HEK293 (cell line): ENCODE measurements at regions not wholly inside any gene's neighbourhood (a gene's known extent, or its start where the extent isn't known, plus 50 kb on each side); places are given as distances from the start of the nearest gene placed in this dataset.

ENCODE experiments used
- CTCF ChIA-PET: fragments of 350-600 bp; formaldehyde crosslinking; extraction: SDS; loops from one replicate; lab custom pipeline; 2021; ENCODE audit warnings: antibody characterized with exemption; lab: Yijun Ruan, JAX
- POLR2A ChIA-PET: fragments of 300-600 bp; formaldehyde crosslinking; extraction: SDS; loops from one replicate; lab custom pipeline; 2020; ENCODE audit warnings: antibody characterized with exemption, inconsistent platforms; lab: Yijun Ruan, JAX
- H3K27ac ChIP-seq: fragments of 200-500 bp; sonication (Bioruptor generic); 2 replicates; pipeline ENCODE4 v1.5.1; 2014; ENCODE audit warnings: low read depth, low read length, control low read depth, inconsistent platforms; ENCODE audit errors: extremely low read depth
- H3K36me3 ChIP-seq, 2 experiments: fragments of 200-500 bp in 1 of 2; sonication (Bioruptor generic) in 1 of 2; 1 replicate in 1 of 2; 2 replicates in 1 of 2; pipeline ENCODE4 v1.5.1; 2014 to 2017; ENCODE audit warnings: inconsistent platforms in 2 of 2, low read length in 2 of 2; ENCODE audit not compliant: control insufficient read depth in 2 of 2, insufficient read depth in 1 of 2
- H3K4me1 ChIP-seq: fragments of 200-500 bp; sonication (Bioruptor generic); 2 replicates; pipeline ENCODE4 v1.5.1; 2014; ENCODE audit warnings: mild to moderate bottlenecking, low read length, inconsistent platforms; ENCODE audit not compliant: control insufficient read depth, insufficient read depth
- H3K4me3 ChIP-seq: 2 replicates; pipeline ENCODE4 v1.5.1; 2011; ENCODE audit warnings: low read depth, mild to moderate bottlenecking, control low read depth, low read length, moderate library complexity
- H3K9me3 ChIP-seq: fragments of 200-500 bp; sonication (Bioruptor generic); 2 replicates; pipeline ENCODE4 v1.5.1; 2014; ENCODE audit warnings: low read depth, low read length, inconsistent platforms; ENCODE audit not compliant: control insufficient read depth, insufficient read depth
- GFI1B ChIP-seq: fragments of 450-650 bp; formaldehyde crosslinking; IDR thresholded peaks from 2 replicates; pipeline ENCODE4 v1.5.1; 2016; ENCODE audit warnings: missing biosample characterization, missing genetic modification characterization
- KLF1 ChIP-seq: fragments of 450-650 bp; formaldehyde crosslinking; IDR thresholded peaks from 2 replicates; pipeline ENCODE4 v1.5.1; 2016; ENCODE audit warnings: missing biosample characterization, missing genetic modification characterization
- KLF10 ChIP-seq: fragments of 450-650 bp; IDR thresholded peaks from 2 replicates; pipeline ENCODE4 v1.5.1; 2018; ENCODE audit warnings: missing biosample characterization, mild to moderate bottlenecking, missing genetic modification characterization
- KLF16 ChIP-seq: fragments of 450-650 bp; formaldehyde crosslinking; IDR thresholded peaks from 2 replicates; pipeline ENCODE4 v1.5.1; 2017; ENCODE audit warnings: missing biosample characterization, missing genetic modification characterization
- MZF1 ChIP-seq: fragments of 450-650 bp; formaldehyde crosslinking; IDR thresholded peaks from 2 replicates; pipeline ENCODE4 v1.5.1; 2017; ENCODE audit warnings: missing biosample characterization, missing genetic modification characterization, borderline replicate concordance
- PATZ1 ChIP-seq: fragments of 450-650 bp; formaldehyde crosslinking; IDR thresholded peaks from 2 replicates; pipeline ENCODE4 v1.5.1; 2016; ENCODE audit warnings: missing biosample characterization, missing genetic modification characterization
- RBAK ChIP-seq: fragments of 450-650 bp; formaldehyde crosslinking; IDR thresholded peaks from 2 replicates; pipeline ENCODE4 v1.5.1; 2016; ENCODE audit warnings: missing biosample characterization, missing genetic modification characterization
- SP3 ChIP-seq: fragments of 450-650 bp; formaldehyde crosslinking; IDR thresholded peaks from 2 replicates; pipeline ENCODE4 v1.5.1; 2016; ENCODE audit warnings: missing biosample characterization, missing genetic modification characterization
- ZBTB21 ChIP-seq: fragments of 450-650 bp; formaldehyde crosslinking; IDR thresholded peaks from 2 replicates; pipeline ENCODE4 v1.5.1; 2017; ENCODE audit warnings: missing biosample characterization, missing genetic modification characterization
- ZBTB7A ChIP-seq: fragments of 450-650 bp; formaldehyde crosslinking; IDR thresholded peaks from 2 replicates; pipeline ENCODE4 v1.5.1; 2016; ENCODE audit warnings: low read depth, missing biosample characterization, missing genetic modification characterization
- ZBTB8A ChIP-seq: fragments of 450-650 bp; formaldehyde crosslinking; IDR thresholded peaks from 2 replicates; pipeline ENCODE4 v1.5.1; 2016; ENCODE audit warnings: missing biosample characterization, missing genetic modification characterization
- ZFHX2 ChIP-seq: fragments of 450-650 bp; formaldehyde crosslinking; conservative IDR thresholded peaks from 2 replicates; pipeline ENCODE4 v1.5.1; 2016; ENCODE audit warnings: missing biosample characterization, missing genetic modification characterization
- ZFP3 ChIP-seq: fragments of 450-650 bp; formaldehyde crosslinking; IDR thresholded peaks from 2 replicates; pipeline ENCODE4 v1.5.1; 2016; ENCODE audit warnings: low read depth, missing biosample characterization, missing genetic modification characterization
- ZFP69B ChIP-seq: fragments of 450-650 bp; formaldehyde crosslinking; IDR thresholded peaks from 2 replicates; pipeline ENCODE4 v1.5.1; 2016; ENCODE audit warnings: missing biosample characterization, missing genetic modification characterization
- ZNF132 ChIP-seq: fragments of 450-650 bp; formaldehyde crosslinking; IDR thresholded peaks from 2 replicates; pipeline ENCODE4 v1.5.1; 2017; ENCODE audit warnings: missing biosample characterization, missing genetic modification characterization, borderline replicate concordance
- ZNF2 ChIP-seq: fragments of 450-650 bp; formaldehyde crosslinking; IDR thresholded peaks from 2 replicates; pipeline ENCODE4 v1.5.1; 2016; ENCODE audit warnings: missing biosample characterization, missing genetic modification characterization
- ZNF280C ChIP-seq: fragments of 450-650 bp; formaldehyde crosslinking; IDR thresholded peaks from 2 replicates; pipeline ENCODE4 v1.5.1; 2016; ENCODE audit warnings: missing biosample characterization, missing genetic modification characterization
- ZNF292 ChIP-seq: fragments of 450-650 bp; formaldehyde crosslinking; IDR thresholded peaks from 2 replicates; pipeline ENCODE4 v1.5.1; 2016; ENCODE audit warnings: low read depth, missing biosample characterization, missing genetic modification characterization, borderline replicate concordance
- ZNF341 ChIP-seq: fragments of 450-650 bp; formaldehyde crosslinking; IDR thresholded peaks from 2 replicates; pipeline ENCODE4; 2016; ENCODE audit warnings: low read depth, missing biosample characterization, missing genetic modification characterization
- ZNF501 ChIP-seq: fragments of 450-650 bp; formaldehyde crosslinking; IDR thresholded peaks from 2 replicates; pipeline ENCODE4 v1.5.1; 2016; ENCODE audit warnings: missing biosample characterization, missing genetic modification characterization
- ZNF549 ChIP-seq: fragments of 450-650 bp; IDR thresholded peaks from 2 replicates; pipeline ENCODE4 v1.5.1; 2018; ENCODE audit warnings: missing biosample characterization, missing genetic modification characterization, mild to moderate bottlenecking, inconsistent platforms, moderate library complexity
- ZNF561 ChIP-seq: fragments of 450-650 bp; IDR thresholded peaks from 2 replicates; pipeline ENCODE4 v1.5.1; 2018; ENCODE audit warnings: missing biosample characterization, missing genetic modification characterization, borderline replicate concordance
- ZNF777 ChIP-seq: fragments of 450-650 bp; formaldehyde crosslinking; IDR thresholded peaks from 2 replicates; pipeline ENCODE4 v1.5.1; 2017; ENCODE audit warnings: missing biosample characterization, missing genetic modification characterization, borderline replicate concordance
- TF ChIP-seq, protein P1 (sequence below): fragments of 450-650 bp; formaldehyde crosslinking; IDR thresholded peaks from 2 replicates; pipeline ENCODE4; 2016; ENCODE audit warnings: missing biosample characterization, missing genetic modification characterization
- TF ChIP-seq, protein P2 (sequence below): fragments of 450-650 bp; formaldehyde crosslinking; IDR thresholded peaks from 2 replicates; pipeline ENCODE4 v1.5.1; 2017; ENCODE audit warnings: missing biosample characterization, missing genetic modification characterization
- TF ChIP-seq, protein P3 (sequence below): fragments of 450-650 bp; formaldehyde crosslinking; IDR thresholded peaks from 2 replicates; pipeline ENCODE4 v1.5.1; 2016; ENCODE audit warnings: missing biosample characterization, missing genetic modification characterization, low read depth

DNA sequence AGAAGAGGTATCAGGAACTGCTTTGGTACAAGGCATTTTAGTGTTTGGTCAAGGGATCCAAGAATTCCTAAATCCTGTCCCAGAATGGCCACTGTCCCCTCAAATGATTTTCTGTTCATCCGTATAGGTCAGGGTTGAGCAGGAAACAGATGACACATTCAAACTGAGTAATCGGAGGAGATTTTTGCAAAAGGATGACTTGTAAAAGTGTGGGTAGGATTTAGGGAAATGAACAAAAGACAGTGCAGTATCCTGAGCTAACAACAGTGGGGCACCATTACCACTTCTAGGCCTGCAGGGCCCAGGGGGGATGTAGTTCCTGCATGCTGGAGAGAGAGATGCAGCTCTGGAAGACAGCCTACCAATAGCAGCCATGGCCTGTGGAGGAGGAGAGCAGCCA is 290.1 kb downstream of the ZSWIM6 start (continued):
- TF ChIP-seq GFI1B (tag by site-specific recombination) (no peak), ZBTB7A (no peak), ZFP3 (no peak), ZNF292 (tag by site-specific recombination) (no peak), ZBTB21 (no peak), KLF1 (tag by site-specific recombination) (no peak)
- TF ChIP-seq, protein P1, sequence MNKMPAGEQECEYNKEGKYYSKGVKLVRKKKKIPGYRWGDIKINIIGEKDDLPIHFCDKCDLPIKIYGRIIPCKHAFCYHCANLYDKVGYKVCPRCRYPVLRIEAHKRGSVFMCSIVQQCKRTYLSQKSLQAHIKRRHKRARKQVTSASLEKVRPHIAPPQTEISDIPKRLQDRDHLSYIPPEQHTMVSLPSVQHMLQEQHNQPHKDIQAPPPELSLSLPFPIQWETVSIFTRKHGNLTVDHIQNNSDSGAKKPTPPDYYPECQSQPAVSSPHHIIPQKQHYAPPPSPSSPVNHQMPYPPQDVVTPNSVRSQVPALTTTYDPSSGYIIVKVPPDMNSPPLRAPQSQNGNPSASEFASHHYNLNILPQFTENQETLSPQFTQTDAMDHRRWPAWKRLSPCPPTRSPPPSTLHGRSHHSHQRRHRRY (tag by site-specific recombination) = no peak
- TF ChIP-seq, protein P2, sequence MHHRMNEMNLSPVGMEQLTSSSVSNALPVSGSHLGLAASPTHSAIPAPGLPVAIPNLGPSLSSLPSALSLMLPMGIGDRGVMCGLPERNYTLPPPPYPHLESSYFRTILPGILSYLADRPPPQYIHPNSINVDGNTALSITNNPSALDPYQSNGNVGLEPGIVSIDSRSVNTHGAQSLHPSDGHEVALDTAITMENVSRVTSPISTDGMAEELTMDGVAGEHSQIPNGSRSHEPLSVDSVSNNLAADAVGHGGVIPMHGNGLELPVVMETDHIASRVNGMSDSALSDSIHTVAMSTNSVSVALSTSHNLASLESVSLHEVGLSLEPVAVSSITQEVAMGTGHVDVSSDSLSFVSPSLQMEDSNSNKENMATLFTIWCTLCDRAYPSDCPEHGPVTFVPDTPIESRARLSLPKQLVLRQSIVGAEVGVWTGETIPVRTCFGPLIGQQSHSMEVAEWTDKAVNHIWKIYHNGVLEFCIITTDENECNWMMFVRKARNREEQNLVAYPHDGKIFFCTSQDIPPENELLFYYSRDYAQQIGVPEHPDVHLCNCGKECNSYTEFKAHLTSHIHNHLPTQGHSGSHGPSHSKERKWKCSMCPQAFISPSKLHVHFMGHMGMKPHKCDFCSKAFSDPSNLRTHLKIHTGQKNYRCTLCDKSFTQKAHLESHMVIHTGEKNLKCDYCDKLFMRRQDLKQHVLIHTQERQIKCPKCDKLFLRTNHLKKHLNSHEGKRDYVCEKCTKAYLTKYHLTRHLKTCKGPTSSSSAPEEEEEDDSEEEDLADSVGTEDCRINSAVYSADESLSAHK = no peak

GRCh38 chr5:61623401-61624069 is 291.5 kb downstream of the ZSWIM6 start:
- H3K4me1 ChIP-seq = no peaks in the 10 kb centered on the region
- ChIA-PET POLR2A (no interaction called here), CTCF (interaction anchor here (0.6 to 1.9 kb wide), 12 partner anchors 10 to 545 kb away, joined by 3 to 10 read pairs (median 3); no protein-coding TSS in a partner anchor)
- H3K27ac ChIP-seq = no peak overlapping the region
- TF ChIP-seq RBAK (tag by site-specific recombination) (no peak), KLF16 (tag by site-specific recombination) (no peak), SP3 (no peak), ZNF341 (tag by site-specific recombination) (no peak), ZNF2 (tag by site-specific recombination) (no peak), ZNF561 (no peak), ZNF292 (tag by site-specific recombination) (no peak), ZFHX2 (tag by site-specific recombination) (no peak), ZNF501 (no peak), MZF1 (tag by site-specific recombination) (no peak), ZFP3 (no peak), ZBTB8A (no peak)
- TF ChIP-seq, protein P3, sequence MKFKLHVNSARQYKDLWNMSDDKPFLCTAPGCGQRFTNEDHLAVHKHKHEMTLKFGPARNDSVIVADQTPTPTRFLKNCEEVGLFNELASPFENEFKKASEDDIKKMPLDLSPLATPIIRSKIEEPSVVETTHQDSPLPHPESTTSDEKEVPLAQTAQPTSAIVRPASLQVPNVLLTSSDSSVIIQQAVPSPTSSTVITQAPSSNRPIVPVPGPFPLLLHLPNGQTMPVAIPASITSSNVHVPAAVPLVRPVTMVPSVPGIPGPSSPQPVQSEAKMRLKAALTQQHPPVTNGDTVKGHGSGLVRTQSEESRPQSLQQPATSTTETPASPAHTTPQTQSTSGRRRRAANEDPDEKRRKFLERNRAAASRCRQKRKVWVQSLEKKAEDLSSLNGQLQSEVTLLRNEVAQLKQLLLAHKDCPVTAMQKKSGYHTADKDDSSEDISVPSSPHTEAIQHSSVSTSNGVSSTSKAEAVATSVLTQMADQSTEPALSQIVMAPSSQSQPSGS = no peak
- H3K4me3 ChIP-seq = no peak overlapping the region
- no peaks in the 10 kb centered on the region for H3K9me3 ChIP-seq
- no peaks in the 10 kb centered on the region for H3K36me3 ChIP-seq

- H3K36me3 ChIP-seq = no peaks in the 10 kb centered on the region
- H3K4me1 ChIP-seq = no peaks in the 10 kb centered on the region
- ChIA-PET CTCF (interaction anchor here (0.6 to 1.9 kb wide), 8 partner anchors 12 to 569 kb away, joined by 3 to 10 read pairs (median 4); no protein-coding TSS in a partner anchor), POLR2A (no interaction called here)
- H3K27ac ChIP-seq = no peak overlapping the region
- no peak overlapping the region for H3K4me3 ChIP-seq
- H3K9me3 ChIP-seq = no peaks in the 10 kb centered on the region
- TF ChIP-seq KLF10 = no peak
- TF ChIP-seq PATZ1 = no peak
- TF ChIP-seq ZNF549 (tag by site-specific recombination) = no peak
- TF ChIP-seq ZNF280C (tag by site-specific recombination) = no peak
- TF ChIP-seq ZNF777 (tag by site-specific recombination) = no peak
- no peak for TF ChIP-seq ZFP69B (tag by site-specific recombination)
- no peak for TF ChIP-seq ZNF132 (tag by site-specific recombination)
Measured at GRCh38 chr5:61624553-61625136, 292.6 kb downstream of the ZSWIM6 start.
